HG03095 (cell line): ENCODE measurements at regions not wholly inside any gene's neighbourhood (a gene's known extent, or its start where the extent isn't known, plus 50 kb on each side); places are given as distances from the start of the nearest gene placed in this dataset.

ENCODE experiments used
- ATAC-seq: cut with Tn5 transposase; IDR thresholded peaks from one replicate; pipeline ENCODE4 v1.9.1; 2021; ENCODE audit warnings: moderate library complexity; ENCODE audit not compliant: unreplicated experiment

- ATAC-seq: no peak
Observed at GRCh38 chr20:11076434-11077105, 402.8 kb upstream of the JAG1 start.

GRCh38 chr20:11077226-11077625 lies 403.4 kb upstream of the JAG1 start:
- no peak for ATAC-seq

GRCh38 chr20:11080010-11080409 lies 406.2 kb upstream of the JAG1 start:
- ATAC-seq: no peak

- no peak for ATAC-seq
Observed at GRCh38 chr20:11080781-11081377, 407.1 kb upstream of the JAG1 start.

- no peak for ATAC-seq
Observed at GRCh38 chr20:11083841-11084240, 410.0 kb upstream of the JAG1 start.

GRCh38 chr20:11084508-11084907 lies 410.7 kb upstream of the JAG1 start:
- ATAC-seq: no peak

- no peak for ATAC-seq
Observed at GRCh38 chr20:11086970-11087369, 413.2 kb upstream of the JAG1 start.

GRCh38 chr20:11090751-11091150 lies 417.0 kb upstream of the JAG1 start:
- no peak for ATAC-seq

- no peak for ATAC-seq
Observed at GRCh38 chr20:11091511-11091910, 417.7 kb upstream of the JAG1 start.

- ATAC-seq: no peak
Observed at GRCh38 chr20:11092151-11092550, 418.4 kb upstream of the JAG1 start.

GRCh38 chr20:11094196-11094595 lies 420.4 kb upstream of the JAG1 start:
- ATAC-seq: no peak

GRCh38 chr20:11094711-11095110 lies 420.9 kb upstream of the JAG1 start:
- no peak for ATAC-seq

- no peak for ATAC-seq
Observed at GRCh38 chr20:11098888-11099287, 425.1 kb upstream of the JAG1 start.

- ATAC-seq: no peak
Observed at GRCh38 chr20:11101243-11101642, 427.4 kb upstream of the JAG1 start.

GRCh38 chr20:11101696-11102095 lies 427.9 kb upstream of the JAG1 start:
- ATAC-seq: no peak

GRCh38 chr20:11103866-11104265 lies 430.1 kb upstream of the JAG1 start:
- no peak for ATAC-seq

GRCh38 chr20:11108102-11108810 lies 434.5 kb upstream of the JAG1 start:
- ATAC-seq: no peak

GRCh38 chr20:11110535-11110934 lies 436.7 kb upstream of the JAG1 start:
- no peak for ATAC-seq

GRCh38 chr20:11111191-11111590 lies 437.4 kb upstream of the JAG1 start:
- ATAC-seq: no peak

GRCh38 chr20:11112832-11113231 lies 439.0 kb upstream of the JAG1 start:
- no peak for ATAC-seq

GRCh38 chr20:11114382-11114781 lies 440.6 kb upstream of the JAG1 start:
- no peak for ATAC-seq

GRCh38 chr20:11117808-11118528 lies 444.2 kb upstream of the JAG1 start:
- no peak for ATAC-seq
